GM20000 (cell line): ENCODE measurements at regions not wholly inside any gene's neighbourhood (a gene's known extent, or its start where the extent isn't known, plus 50 kb on each side); places are given as distances from the start of the nearest gene placed in this dataset.

Experiments used
- DNase-seq: peaks from one replicate; pipeline ENCODE4 v3.0.0; 2012; ENCODE audit warnings: low spot score
- TF ChIP-seq, protein P1 (sequence below): IDR thresholded peaks from 2 replicates; pipeline ENCODE4 v1.5.1; 2012; ENCODE audit warnings: mild to moderate bottlenecking, control low read depth; ENCODE audit errors: extremely low read depth, missing control alignments

DNA sequence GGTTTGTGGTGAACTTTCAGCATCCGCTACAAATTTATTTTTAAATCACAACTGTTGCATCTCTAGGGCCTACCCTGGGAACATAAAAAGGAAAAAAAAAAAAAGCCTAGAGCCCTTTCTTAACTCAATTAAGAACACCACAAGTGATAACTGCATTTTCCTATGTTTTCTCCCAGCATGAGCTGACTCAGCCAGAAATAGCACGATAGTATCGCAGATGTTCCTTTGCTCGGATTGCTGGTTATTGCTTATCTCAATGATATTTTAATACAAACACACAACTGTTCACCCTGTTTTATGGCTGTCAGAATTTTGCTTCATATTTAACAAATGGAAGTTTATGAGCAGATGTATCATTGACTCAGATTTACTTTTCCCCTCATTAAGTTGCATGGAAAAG is 251.8 kb upstream of the SUCLG2 start:
- TF ChIP-seq, protein P1, sequence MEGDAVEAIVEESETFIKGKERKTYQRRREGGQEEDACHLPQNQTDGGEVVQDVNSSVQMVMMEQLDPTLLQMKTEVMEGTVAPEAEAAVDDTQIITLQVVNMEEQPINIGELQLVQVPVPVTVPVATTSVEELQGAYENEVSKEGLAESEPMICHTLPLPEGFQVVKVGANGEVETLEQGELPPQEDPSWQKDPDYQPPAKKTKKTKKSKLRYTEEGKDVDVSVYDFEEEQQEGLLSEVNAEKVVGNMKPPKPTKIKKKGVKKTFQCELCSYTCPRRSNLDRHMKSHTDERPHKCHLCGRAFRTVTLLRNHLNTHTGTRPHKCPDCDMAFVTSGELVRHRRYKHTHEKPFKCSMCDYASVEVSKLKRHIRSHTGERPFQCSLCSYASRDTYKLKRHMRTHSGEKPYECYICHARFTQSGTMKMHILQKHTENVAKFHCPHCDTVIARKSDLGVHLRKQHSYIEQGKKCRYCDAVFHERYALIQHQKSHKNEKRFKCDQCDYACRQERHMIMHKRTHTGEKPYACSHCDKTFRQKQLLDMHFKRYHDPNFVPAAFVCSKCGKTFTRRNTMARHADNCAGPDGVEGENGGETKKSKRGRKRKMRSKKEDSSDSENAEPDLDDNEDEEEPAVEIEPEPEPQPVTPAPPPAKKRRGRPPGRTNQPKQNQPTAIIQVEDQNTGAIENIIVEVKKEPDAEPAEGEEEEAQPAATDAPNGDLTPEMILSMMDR, result no peak
- DNase-seq, result no peak

DNA sequence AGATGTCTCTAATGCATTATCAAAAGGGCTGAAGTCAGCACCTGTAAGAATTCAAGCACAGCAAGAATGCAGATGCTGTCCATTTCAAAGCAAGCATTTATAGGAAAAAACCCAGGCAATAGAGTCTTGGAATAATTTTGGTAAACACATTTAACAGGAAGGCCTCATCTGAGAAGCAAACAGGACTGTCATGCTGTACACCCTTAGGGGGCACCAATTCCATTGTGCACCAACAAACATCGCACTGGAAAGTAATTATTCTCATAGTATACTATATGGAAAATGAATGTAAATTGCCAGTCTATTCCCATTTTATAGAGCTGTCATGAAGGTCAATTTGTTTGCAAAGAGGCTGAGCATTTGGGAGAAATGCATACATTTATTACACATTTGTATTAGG is 247.3 kb upstream of the SUCLG2 start:
- TF ChIP-seq, protein P1, result no peak
- DNase-seq, result no peak

DNA sequence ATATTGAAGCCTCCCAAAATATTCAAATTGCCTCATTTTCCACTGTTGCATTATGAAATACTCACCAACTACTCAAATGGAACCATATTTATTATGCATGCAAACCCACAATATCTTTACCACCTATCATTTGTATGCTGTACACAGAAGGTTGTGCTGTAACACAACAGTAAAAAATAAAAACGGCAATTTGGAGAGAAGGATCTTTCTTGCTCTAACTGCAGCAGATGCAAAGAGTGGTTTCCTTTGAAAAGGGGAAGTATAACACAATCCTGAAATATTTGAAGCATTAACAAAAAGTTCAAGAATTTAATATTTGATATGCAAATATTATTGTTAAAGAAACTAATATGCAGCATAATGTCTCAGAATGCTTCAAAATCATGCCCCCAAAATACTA is 244.5 kb upstream of the SUCLG2 start:
- TF ChIP-seq, protein P1, result no peak
- no peak for DNase-seq

DNA sequence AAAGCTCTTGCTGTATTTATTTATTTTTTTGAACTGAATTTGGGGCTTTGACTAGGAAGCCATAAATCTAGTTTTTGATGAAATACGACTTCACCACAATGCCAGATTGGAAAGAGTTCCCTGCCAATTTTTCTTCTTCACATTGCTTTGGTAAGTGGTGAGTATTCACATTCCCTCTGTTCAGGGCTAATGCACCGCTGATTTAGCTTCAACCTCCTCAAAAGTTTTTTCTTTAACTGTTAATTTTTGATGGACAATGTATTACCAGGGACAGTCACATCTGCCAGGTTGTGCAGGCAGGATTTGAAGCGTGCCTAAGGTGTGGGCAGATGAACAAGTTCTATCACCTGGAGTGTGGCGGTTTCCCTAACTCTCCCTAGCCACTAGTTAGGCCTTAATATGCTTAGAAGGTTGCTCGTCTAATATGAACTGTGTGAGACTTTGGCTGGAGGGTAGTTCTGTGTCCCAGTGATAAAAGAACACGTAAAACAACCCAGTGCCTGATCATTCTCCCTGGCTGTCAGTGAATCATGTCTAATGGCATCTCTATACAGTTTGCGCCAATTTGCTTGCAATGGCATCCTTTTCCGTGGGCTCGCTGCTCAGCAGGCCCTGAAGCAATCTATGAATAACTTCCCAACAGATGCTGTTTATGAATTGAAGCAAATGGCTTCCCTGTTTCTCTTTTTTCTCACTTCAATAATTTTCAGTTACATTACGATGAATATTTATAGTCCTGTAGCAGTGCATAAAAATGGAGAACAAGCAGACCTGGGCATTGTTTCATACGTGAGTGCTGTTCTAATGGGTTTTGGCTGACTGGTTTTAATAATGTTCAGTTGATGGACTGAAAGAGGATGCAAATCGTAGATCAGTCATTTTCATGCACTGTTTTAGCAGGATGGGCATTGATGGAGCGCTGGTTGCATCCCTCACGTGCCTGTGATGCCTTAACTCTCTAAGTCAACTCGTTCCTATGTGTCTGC is 243.2 kb upstream of the SUCLG2 start:
- no peak for DNase-seq
- TF ChIP-seq, protein P1, result no peak

DNA sequence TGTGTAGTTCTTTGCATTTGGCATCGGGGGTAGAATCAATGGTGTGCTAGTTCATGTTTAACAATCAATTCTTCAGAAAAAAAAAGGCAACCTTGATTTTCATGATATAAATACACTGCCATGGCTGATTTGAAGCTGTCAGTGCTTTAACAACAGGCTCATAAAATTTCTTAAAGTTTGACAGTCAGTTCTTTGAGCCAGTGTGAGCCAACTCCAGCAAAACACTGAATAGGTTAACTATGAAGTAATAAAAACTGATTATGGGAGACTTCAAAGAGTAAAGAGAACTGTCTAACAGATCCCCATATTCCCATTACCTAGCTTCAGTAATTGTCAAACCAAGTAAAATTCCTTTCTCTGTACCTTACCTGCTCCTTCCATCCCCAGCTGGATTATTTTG is 241.7 kb upstream of the SUCLG2 start:
- no peak for DNase-seq
- TF ChIP-seq, protein P1, result no peak

DNA sequence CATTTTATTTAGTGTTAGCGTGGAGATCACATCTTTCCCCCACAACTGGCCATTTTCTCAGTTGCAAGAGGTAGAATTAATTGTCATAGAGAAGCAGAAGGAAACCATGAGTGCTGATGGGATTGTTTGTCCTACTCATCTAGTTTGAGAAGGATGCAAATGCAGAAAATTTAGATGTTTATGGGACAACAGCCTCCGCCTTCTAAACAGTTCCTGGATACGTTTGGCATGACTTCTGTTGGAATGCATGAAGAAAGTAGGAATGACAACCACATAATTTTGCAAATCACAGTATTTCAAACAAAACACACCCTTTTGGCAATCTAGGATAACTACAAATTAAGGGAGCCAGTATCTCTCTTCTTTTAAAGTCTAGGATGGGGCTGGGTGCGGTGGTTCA is 240.1 kb upstream of the SUCLG2 start:
- TF ChIP-seq, protein P1, result no peak
- no peak for DNase-seq

DNA sequence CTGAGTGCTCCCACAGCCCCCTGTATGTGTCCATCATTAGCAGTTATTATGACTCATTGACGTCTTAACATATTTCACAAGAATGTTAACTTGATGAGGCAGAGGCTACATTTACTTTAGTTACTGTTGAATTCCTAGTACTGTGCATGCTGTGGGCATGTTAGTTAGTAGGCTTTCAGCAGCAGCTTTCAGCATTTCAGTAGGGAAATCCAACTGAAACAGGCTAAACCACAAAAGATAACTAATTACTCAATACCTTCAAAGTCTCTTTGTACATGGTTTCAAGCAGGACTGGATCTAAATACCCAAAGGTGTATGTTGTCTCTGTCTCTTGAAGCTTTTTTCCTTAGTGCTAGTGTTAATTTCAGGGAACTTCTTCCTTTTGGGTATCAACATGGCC is 229.9 kb upstream of the SUCLG2 start:
- DNase-seq, result no peak
- TF ChIP-seq, protein P1, result no peak
